NCI-H1048 (cell line): ENCODE measurements at regions not wholly inside any gene's neighbourhood (a gene's known extent, or its start where the extent isn't known, plus 50 kb on each side); places are given as distances from the start of the nearest gene placed in this dataset.

Experiments
- DNase-seq: peaks from one replicate; lab custom pipeline; 2025; lab: John Stamatoyannopoulos, UW

GRCh38 chr5:3654515-3654914, 58.9 kb downstream of the IRX1 start:
- DNase-seq = no peak

- no peak for DNase-seq
These were observed 61.2 kb downstream of the IRX1 start for GRCh38 chr5:3656803-3657202.

GRCh38 chr5:3657364-3658022, 61.9 kb downstream of the IRX1 start:
- no peak for DNase-seq

- no peak for DNase-seq
These were observed 63.3 kb downstream of the IRX1 start for GRCh38 chr5:3658929-3659328.

GRCh38 chr5:3659907-3660306, 64.3 kb downstream of the IRX1 start:
- no peak for DNase-seq

- no peak for DNase-seq
These were observed 65.0 kb downstream of the IRX1 start for GRCh38 chr5:3660630-3661029.

- no peak for DNase-seq
These were observed 66.2 kb downstream of the IRX1 start for GRCh38 chr5:3661755-3662296.

- no peak for DNase-seq
These were observed 66.7 kb downstream of the IRX1 start for GRCh38 chr5:3662344-3662743.

- no peak for DNase-seq
These were observed 75.7 kb downstream of the IRX1 start for GRCh38 chr5:3671337-3671736.

- DNase-seq = no peak
These were observed 83.2 kb downstream of the IRX1 start for GRCh38 chr5:3678801-3679200.

GRCh38 chr5:3680821-3681220, 85.2 kb downstream of the IRX1 start:
- no peak for DNase-seq

- no peak for DNase-seq
These were observed 88.5 kb downstream of the IRX1 start for GRCh38 chr5:3684118-3684517.

- DNase-seq = no peak
These were observed 89.2 kb downstream of the IRX1 start for GRCh38 chr5:3684771-3685354.

- no peak for DNase-seq
These were observed 99.2 kb downstream of the IRX1 start for GRCh38 chr5:3694819-3695218.

- no peak for DNase-seq
These were observed 100.2 kb downstream of the IRX1 start for GRCh38 chr5:3695818-3696217.

- DNase-seq = no peak
These were observed 102.8 kb downstream of the IRX1 start for GRCh38 chr5:3698412-3698811.

GRCh38 chr5:3701694-3702093, 106.1 kb downstream of the IRX1 start:
- no peak for DNase-seq

GRCh38 chr5:3704661-3705060, 109.0 kb downstream of the IRX1 start:
- DNase-seq = no peak

- DNase-seq = no peak
These were observed 113.6 kb downstream of the IRX1 start for GRCh38 chr5:3709068-3709716.

GRCh38 chr5:3709717-3710348, 114.2 kb downstream of the IRX1 start:
- no peak for DNase-seq

- no peak for DNase-seq
These were observed 119.4 kb downstream of the IRX1 start for GRCh38 chr5:3715062-3715461.

- DNase-seq = no peak
These were observed 134.0 kb downstream of the IRX1 start for GRCh38 chr5:3729631-3730030.

GRCh38 chr5:3734632-3735031, 139.0 kb downstream of the IRX1 start:
- DNase-seq = no peak
